ENCODE measurements at regions not wholly inside any gene's neighbourhood (a gene's known extent, or its start where the extent isn't known, plus 50 kb on each side); places are given as distances from the start of the nearest gene placed in this dataset.

- Histone ChIP-seq H4K20me1 (replicated peaks; ENCODE audit: control insufficient read depth, extremely low read depth, insufficient read depth, low read length) (no peaks in the 10 kb centered on the region), H3K9ac (replicated peaks; ENCODE audit: extremely low read depth, insufficient read depth, low read length) (no peak overlapping the region), H2AFZ (ENCODE audit: low read depth, low read length) (no peak overlapping the region), H3K36me3 (ENCODE audit: control insufficient read depth in 2 of 2, extremely low read depth in 1 of 2, insufficient read depth in 2 of 2, low read length in 2 of 2) (no peaks in the 10 kb centered on the region), H3K4me1 (ENCODE audit: control insufficient read depth, extremely low read depth, insufficient read depth, low read length) (no peaks in the 10 kb centered on the region), H3K4me2 (ENCODE audit: insufficient read depth, low read length) (no peak overlapping the region), H3K79me2 (ENCODE audit: control insufficient read depth, insufficient read depth, low read length) (no peaks in the 10 kb centered on the region), H3K9me3 (replicated peaks; ENCODE audit: control insufficient read depth, insufficient read depth, low read length) (peaks cover 2% of the 10 kb centered on the region), H3K9me1 (replicated peaks; ENCODE audit: control insufficient read depth, extremely low read depth, insufficient read depth, low read length) (no peaks in the 10 kb centered on the region), H3K27me3 (ENCODE audit: control insufficient read depth in 2 of 2, insufficient read depth in 2 of 2, low read length in 2 of 2) (no peaks in the 10 kb centered on the region), H3K4me3 (replicated peaks in 1 of 3; ENCODE audit: insufficient read depth in 1 of 3, low read depth in 1 of 3, low read length in 3 of 3) (no peak overlapping the region), H3K27ac (ENCODE audit: insufficient read depth, low read depth, low read length) (no peak overlapping the region)
- ChIA-PET CTCF (no interaction called here), POLR2A (no interaction called here)
- BruUV-seq (replicated peaks) = no TSS peak
- TF ChIP-seq JUN (IDR thresholded peaks at IDR 0.05; ENCODE audit: borderline replicate concordance, insufficient read depth, insufficient read length, low read depth) (no peak), EZH2 (IDR thresholded peaks at IDR 0.05; ENCODE audit: borderline replicate concordance, low read depth, low read length, severe bottlenecking) (no peak), POLR2A (IDR thresholded peaks at IDR 0.05; ENCODE audit: low read depth, low read length) (no peak), MAX (IDR thresholded peaks at IDR 0.05; ENCODE audit: insufficient read depth, insufficient read length) (no peak), POLR2AphosphoS5 (IDR thresholded peaks at IDR 0.05; ENCODE audit: insufficient read depth, low read depth, low read length) (no peak), GATA2 (IDR thresholded peaks at IDR 0.05; ENCODE audit: insufficient read depth, insufficient read length, low read depth, low read length) (no peak), FOS (IDR thresholded peaks at IDR 0.05; ENCODE audit: borderline replicate concordance, insufficient read depth, low read length) (no peak), MYC (IDR thresholded peaks at IDR 0.05; ENCODE audit: low read depth, low read length) (no peak), CTCF (IDR thresholded peaks at IDR 0.05; ENCODE audit: extremely low read depth in 1 of 2, insufficient read depth in 1 of 2, low read depth in 1 of 2, low read length in 2 of 2) (no peak)
- intact Hi-C loops (cut with micrococcal nuclease) (no loop called here), dilution Hi-C loops (cut with MboI; ENCODE audit: extremely low pct_ligation_motif_present, low sequenced_read_pairs) (no loop called here)
- no peak for DNase-seq (ENCODE audit: low read depth, low spot score)
- no peak for FAIRE-seq
These were observed 1590.0 kb upstream of the PCDH20 start for GRCh38 chr13:63005625-63006024.

All from endothelial cell of umbilical vein (primary cell).